ENCODE measurements at regions not wholly inside any gene's neighbourhood (a gene's known extent, or its start where the extent isn't known, plus 50 kb on each side); places are given as distances from the start of the nearest gene placed in this dataset.
A peak's percentile ranks its signal among the peaks of the same experiment; 100 is the strongest.
"Not testable (repeated sequence)": the region's sequence is repeated elsewhere in the genome, so short reads cannot be mapped to it uniquely, and the experiment has no call there.

DNA sequence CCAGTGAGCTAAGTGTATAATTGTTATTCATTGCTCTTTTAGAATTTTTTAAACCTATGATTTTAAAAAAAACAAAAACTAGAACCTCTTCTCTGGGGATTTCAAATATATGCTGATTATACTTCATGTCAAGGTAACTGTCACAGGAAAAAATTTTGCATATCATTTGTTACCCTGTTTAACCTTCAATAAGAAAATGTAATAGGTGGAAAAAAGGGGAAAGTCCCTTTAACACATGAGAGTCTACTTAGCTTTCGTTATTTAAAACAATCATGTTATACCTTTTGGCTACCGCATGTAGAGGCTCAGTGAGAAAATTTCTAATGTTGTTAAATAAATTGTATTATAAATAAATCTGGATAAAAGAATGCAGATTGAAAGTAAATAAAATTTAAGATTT, 190.1 kb upstream of the AKR1E2 start:
- no peak for DNase-seq (ENCODE audit: low spot score)

DNA sequence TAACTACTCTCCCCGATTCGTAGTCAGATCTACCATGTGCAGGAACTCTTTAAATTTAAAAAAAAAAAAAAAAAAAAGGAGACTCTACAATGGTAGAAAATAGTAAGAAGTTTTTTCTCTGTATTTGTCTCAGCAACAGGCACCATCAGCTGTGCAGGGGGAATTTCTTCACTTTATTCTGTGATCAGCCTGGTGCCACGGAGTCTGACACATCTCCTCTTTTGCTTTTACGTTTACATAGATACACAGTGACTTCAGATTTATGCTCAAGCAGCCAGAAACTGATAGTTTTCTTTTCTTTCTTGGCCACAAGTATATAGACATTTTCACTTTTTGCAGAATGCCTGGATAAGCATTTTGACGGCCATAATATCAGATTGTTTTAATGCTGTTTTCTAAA, 190.6 kb upstream of the AKR1E2 start:
- no peak for DNase-seq (ENCODE audit: low spot score)

DNA sequence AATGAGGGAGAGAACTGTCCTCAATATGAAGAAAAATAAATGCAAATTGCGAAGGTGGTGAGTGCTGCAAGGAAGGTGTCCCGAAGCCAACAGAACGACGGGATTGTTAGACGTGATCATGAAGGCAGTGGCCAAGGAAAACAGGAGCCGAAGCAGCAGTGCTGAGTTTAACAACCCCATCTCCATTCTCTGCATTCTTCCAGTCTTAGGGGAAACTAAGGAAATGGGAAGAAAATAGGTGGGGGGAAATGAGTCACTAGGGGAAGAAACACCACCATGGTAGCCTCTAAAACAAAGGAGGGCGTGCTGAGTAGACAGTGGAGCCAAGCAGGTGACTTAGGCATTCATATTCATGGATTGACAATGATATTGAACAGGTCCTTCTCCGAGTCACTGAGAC, 192.2 kb upstream of the AKR1E2 start:
- no peak for DNase-seq (ENCODE audit: low spot score)

DNA sequence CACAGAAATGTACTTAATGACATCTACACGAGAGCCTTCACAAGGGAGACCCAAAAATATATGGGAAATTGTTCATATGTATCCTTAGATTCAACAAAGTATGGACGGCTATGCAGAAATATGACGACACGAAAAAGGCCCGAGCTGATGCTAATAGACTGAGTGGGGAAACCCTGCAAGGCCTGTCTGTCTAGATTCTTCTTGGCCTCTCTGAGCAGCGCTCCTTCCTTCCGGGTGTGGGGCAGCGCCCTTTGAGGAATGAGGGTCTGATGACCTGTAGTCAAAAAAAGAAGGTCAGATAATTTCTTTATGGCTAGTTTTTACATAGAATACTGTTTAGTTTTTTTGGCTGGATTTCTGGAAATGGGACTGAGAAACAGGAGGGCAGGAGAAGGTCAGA, 192.8 kb upstream of the AKR1E2 start:
- DNase-seq (ENCODE audit: low spot score): no peak

DNA sequence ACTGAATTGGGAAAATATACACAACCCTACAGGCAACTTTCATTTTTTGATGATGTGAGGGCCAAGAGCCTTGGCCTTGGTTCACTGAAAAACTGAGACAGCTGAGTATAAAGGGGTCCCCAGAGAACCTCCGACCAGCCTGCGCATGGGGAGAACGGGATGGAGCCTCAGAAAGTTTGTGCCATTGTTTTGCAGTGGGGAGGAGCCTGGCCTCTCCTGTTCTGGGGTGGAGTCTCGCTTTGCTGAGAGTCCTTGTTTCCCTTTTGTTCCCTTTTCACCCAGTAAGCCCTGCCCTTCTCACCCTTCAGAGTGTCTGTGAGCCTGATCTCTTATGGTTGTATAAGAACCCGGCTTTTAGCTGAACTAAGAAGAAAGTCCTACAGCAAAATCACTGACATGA, 193.2 kb upstream of the AKR1E2 start:
- no peak for DNase-seq (ENCODE audit: low spot score)

DNA sequence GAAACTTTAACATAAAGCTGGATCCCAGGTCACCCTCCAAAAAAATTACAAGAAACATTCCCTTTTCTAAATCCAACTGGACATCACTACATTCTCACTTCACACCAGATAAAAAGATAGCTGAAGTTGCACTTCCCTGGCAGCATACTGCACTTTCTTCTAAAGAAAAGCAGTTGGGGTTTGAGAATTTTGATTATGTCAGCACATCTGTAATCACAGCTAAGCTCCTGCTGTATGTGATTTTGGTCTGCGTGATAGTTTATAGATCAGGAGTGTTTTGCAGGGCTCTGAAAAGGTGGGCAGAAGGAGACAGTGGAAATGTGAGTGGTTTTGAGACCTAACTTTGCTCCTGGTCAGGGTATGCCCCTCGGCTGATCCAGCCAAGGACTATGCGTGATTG, 199.1 kb upstream of the AKR1E2 start:
- DNase-seq (ENCODE audit: low spot score): no peak

DNA sequence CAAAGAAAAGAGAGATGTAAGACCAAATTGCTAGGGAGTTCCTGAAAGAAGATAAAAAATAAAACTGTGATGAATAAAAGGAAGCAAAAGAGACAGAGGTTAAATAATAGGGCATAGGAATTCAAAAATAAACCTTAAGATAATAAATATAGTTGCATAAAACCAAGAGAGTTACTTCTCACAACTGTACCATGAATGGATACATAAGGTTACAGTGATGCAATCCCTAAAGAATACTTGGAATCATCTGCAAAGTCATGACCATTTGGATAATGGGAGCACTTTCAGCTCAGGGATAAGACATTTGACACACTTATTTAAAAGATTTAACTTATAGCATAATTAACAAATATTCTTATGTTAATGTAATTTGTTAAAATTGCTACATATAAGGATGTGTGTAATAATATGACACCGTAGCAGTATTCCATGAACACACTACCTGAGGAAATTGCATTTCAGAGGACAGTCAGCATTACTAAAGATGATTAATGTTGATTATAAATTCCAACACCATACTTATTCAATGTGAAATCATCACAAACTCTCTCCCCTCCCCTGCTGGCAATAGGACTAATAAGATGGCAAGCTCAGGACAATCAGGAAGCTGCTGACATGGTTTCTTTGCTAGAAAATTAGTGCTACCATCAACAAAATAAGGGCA, 202.1 kb upstream of the AKR1E2 start:
- DNase-seq (ENCODE audit: low spot score): no peak

DNA sequence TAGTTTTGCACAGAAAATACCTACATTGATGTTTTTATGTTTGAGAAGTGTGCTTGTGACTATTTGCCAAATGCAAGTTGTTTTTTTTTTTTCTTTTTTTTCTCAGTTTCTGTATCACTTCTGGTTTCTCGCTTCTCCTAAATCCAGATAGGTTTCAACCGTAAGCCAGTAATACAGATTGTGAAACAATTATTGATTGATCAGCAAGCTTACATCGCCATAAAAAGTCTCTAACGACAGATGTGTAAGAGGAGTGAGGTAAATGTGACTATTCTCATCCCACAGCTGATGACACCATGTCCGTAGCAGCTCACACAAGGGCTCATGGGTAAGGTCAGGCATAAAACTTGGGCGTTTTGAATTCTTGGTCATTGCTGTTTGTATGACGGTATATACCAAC, 202.8 kb upstream of the AKR1E2 start:
- DNase-seq (ENCODE audit: low spot score): no peak

DNA sequence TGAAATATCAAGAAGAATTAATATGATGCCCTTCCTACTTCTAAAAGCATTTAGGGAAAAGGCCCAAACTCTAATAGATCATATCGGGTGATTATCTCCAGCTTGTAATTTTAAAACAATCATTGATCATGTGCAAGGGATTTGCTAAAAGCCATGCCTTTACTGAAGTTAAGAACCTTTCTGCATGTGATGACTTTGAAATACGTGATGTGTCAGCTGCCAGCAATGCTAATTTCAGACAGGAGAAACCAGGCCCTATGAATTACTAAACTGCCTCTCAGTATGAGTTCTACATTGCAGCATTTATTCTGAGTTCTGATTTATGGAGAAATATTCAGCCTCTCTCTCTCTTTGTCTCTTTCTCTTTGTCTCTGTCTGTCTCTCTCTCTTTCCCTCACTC, 203.6 kb upstream of the AKR1E2 start:
- no peak for DNase-seq (ENCODE audit: low spot score)

DNA sequence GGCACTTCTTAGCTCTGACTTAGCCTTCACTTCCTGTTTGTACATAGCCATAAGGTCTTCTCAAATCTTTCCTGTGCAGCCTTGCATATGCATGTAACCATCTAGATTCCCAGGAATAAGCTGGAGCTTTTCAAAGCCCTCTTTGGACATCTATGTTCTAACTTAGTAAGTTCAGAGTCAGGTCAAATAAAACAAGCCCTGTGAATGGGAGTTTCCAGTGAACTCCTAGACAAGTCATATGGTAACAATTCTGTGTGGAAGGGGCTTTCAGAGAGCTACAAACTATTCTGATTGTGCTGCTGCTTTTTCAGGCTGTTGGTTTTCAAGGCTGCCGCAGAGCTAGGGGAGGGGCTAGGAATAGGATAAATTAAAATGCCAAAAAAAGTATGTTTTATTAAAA, 208.4 kb upstream of the AKR1E2 start:
- no peak for DNase-seq (ENCODE audit: low spot score)

DNA sequence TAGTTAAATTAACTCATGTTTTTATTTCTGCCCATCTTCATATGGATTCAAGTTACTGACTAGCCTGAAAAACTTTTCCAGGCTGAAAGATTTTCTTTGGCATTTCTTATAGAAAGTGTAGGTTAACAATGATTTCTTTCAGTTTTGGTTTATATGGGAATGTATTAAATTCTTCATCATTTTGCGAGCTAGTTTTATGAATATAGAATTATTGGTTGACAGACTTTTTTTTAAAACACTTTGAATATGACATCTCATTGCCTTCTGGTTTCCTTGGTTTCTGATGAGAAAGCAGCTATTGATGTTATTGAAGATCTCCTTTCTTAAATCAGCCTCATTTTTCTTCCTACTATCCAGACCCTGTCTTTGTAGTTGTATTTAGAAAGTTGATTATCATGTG, 211.0 kb upstream of the AKR1E2 start:
- no peak for DNase-seq (ENCODE audit: low spot score)

DNA sequence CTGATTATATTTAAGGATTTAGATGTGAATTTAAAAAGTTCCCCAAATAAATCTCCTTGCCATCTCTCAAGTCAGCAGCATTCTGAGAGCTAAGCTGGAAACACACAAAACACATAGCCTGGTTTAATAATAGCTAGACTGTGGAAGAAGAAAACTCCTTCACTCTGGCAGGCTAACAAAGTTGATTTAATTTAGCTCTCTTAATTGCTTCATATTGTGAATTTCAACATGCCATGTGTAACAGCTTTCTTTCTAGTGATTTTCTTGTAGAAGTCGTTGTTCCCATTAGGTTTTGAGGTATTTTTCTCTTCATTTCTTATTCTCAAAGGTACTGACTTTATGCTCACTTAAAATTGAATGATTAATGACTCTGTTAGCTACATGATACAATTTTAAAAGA, 216.8 kb upstream of the AKR1E2 start:
- DNase-seq (ENCODE audit: low spot score): no peak

DNA sequence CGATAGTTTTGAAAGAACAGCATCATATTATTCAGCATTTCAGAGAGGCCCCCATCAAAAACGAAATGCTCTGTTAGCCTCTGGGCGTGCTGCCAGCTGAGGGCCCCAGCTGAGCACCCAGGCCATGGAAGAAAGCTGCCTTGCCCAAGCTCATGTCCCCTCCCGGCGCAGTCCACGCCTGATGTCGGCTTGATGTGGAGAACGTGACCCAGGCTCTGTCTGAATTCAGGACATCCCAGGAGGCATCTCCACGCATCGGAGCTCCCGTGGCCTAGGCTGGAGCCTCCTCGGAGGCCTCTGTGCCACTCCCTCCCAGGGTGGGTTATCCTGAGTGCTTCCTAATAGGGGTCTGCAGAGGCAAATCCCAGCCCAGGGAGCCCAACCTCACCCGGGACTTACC, 218.3 kb upstream of the AKR1E2 start:
- no peak for DNase-seq (ENCODE audit: low spot score)

DNA sequence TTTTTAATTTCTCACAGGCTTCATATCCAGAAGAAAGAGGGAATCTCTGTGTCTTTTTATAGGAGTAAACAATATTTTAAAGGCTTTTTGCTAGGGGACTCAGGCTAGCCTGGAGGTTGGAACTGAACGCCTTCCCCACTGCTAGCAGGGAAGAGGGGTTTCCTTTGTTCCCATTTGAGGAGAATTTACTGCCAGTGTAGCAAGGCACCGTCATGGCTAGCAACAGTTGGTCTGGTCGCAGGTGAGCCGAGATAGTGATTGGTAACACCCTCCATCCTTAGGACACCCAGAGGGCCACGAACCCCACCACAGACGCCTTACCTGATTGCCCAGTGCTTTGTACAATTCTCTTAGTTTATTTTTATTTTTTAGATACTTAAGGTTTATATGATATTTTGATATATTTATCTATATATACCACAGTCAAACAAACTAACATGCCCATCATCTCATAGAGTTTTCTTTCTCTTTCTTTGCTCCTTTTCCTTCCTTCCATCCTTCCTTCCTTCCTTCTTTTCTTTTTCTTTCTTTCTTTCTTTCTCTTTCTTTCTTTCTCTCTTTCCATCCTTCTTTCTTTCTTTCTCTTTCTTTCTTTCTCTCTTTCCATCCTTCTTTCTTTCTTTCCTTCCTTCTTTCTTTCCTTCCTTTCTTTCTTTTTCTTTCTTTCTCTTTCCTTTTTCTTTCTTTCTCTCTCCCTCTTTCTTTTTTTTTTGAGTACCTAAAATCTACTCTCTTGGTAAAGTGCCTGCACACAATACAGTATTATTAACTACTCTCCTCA, 219.0 kb upstream of the AKR1E2 start:
- no peak for DNase-seq (ENCODE audit: low spot score)

DNA sequence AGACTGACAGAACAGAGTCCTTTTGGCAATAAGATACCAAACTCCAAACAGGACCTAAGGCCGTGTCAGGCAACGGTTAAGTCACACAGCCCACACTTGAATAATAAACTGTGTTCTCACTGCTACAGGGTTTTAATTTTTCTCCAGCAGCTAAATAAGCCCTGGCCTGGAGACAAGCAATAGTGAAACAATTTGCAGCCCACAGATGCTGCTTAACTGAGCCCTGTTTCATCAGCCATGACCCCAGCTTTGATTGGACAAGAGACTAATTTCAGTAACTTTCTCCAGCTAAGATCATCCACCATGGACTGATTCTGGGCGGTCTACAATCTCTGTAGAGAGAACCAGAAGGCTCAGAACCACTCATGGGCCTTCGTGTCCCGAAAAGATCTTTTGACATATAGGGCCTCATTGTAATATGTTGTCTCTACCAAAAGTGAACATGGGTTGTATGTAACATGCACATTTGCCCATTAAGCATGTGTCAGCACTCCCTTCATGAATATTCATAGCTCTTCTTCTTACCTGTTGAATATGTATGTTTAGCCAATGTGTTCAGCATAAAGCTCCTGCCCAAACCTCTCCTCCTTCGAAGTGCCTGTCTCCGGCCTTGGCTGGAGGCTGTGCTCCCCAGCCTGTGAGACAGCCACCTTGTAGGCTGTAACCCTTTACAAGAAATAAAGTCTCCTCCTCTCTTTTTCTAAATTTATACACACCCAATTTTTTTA, 223.1 kb upstream of the AKR1E2 start:
- no peak for DNase-seq (ENCODE audit: low spot score)

DNA sequence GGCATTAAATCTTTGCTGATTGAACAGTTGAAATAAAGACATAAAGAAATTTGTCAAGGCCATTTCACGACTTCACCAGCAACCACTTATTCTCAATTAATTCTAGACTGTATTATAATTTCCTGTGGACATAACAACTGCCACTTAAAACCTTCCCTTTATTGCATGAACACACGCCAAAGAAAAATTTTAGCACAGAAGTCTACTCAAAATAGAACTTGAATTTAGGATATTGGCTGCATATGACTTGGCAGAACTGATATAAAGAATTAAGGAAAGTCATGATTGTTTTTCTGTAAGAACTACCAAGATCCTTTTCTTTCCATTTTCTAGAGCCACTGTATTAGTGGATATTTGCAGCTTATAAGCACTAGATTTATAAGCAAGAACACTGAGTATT, 226.5 kb upstream of the AKR1E2 start:
- no peak for DNase-seq (ENCODE audit: low spot score)

DNA sequence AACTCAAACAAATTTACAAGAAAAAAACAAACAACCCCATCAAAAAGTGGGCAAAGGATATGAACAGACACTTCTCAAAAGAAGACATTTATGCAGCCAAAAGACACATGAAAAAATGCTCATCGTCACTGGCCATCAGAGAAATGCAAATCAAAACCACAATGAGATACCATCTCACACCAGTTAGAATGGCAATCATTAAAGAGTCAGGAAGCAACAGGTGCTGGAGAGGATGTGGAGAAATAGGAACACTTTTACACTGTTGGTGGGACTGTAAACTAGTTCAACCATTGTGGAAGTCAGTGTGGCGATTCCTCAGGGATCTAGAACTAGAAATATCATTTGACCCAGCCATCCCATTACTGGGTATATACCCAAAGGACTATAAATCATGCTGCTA, 228.1 kb upstream of the AKR1E2 start:
- DNase-seq (ENCODE audit: low spot score): not testable (repeated sequence)

DNA sequence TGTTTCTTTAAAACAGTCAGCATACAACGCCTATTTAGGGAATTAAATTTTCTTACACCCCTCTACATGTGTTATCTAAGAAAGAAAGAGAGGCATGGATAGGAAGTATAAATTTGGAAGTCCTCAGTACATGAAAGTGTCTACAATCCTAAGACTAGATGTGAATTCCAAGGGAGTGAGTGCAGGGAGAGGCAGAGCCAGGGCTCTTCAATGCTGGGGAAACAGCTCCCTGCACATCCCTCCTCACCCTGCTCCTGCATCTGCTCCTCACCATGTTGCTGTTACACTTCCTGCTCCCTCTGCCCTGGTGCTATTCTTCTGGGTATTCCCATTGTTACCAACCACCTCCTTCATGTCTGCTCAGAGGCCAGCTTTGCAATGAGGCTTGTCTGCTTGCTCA, 229.1 kb upstream of the AKR1E2 start:
- DNase-seq (ENCODE audit: low spot score): peak; percentile 23

DNA sequence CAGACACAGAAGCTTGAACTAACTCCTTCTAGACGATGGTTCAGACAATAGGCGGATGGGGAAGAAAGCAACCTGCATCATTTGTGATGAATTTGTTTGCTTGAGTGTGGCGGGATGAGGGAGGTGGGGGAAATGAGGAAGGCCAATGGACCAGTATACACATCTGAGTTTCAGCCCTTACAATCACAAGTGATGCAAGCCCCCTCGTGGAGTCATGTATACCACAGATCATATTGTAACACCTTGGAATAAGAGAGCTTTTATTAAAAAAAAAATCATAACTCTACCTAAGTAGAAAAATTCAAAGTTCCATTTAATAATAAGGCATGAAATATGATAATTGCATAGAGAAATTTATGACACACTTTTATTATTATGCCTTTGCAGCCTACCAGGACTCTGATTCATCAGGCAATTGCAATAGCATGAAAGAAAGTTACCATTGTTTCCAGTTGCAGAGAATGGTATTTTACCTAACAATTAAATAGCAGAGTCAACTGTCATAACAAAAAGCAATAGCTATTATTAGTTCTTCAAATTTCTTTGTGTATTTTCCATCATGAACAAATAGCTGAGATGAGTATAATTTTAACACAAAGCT, 230.2 kb upstream of the AKR1E2 start:
- DNase-seq (ENCODE audit: low spot score): no peak

DNA sequence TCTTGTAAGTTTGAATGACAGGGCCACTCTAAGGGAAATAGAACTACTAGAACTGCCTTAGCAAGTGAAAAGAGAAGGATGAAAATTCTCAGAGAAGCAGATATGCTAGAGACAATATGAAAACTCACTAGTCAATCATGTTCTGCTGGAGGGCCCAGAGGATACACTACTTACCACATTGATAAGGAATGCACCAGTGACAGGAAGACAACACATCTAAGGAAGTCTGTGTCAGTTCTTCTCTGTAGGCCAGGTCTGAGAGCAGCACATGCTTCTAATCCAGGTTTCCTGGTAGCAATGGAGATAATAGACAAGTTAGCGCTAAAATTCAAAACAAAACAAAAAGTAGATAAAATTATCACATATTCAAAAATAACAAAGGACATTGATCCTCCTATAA, 235.2 kb upstream of the AKR1E2 start:
- DNase-seq (ENCODE audit: low spot score): no peak

DNA sequence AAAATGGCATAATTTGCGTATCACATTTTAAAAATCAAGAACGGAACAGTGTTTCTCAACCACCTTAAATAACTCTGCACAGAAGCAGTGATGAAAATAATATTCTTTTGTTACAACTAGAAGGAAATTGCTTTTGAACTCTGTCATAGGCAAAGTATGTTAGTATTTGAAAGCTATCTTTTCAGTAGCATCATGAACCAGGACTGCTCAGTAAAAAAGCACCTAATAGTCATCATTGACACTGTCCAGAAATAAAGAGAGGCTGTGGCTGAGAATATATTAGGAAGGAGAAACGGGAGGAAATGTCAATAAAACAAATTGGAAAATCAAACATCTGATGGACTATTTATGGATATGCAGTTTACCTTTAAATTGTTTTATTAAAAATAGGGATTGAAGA, 237.2 kb upstream of the AKR1E2 start:
- DNase-seq (ENCODE audit: low spot score): no peak

DNA sequence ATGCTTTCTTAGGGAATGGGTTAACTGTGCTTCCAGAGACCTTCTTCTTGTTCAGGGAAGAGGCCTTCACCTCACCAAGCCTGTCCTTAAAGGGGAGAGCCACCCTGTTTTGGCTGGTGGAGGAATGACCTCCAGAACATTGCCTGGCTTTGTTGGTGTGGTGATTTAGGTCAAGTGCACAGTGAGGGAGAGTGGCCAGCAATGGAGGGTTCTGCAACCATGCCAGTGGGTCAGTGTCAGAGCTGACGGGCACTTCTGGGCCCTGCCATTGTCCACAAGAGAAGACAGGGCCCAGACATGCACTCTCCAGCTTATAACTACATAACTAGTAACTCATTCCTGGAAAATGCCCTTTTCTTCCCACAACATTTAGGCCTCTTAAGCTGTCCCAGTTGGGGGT, 238.5 kb upstream of the AKR1E2 start:
- DNase-seq (ENCODE audit: low spot score): no peak

DNA sequence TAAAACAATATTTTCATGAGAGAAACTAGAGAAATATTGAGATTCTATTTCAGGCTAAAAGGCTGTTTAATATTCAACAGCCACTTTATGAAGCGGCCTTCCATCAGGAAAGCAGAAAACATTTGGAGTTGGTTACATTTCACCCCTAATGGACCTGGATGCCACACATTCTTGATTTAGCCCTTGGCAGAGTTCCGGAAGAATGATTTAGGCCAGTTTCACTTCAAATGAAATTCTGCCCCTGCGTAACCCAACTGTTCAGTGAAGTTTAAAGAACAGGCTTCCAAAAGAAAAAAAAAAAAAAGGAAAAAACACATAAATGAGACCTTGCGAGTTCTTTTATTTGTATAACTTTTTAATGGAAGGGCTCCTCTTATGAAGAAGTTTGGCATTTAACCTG, 239.2 kb upstream of the AKR1E2 start:
- peak; percentile 26 for DNase-seq (ENCODE audit: low spot score)
